Mesendoderm (in vitro differentiated cells): ENCODE measurements at regions not wholly inside any gene's neighbourhood (a gene's known extent, or its start where the extent isn't known, plus 50 kb on each side); places are given as distances from the start of the nearest gene placed in this dataset.

Experiments used
- DNase-seq: peaks from one replicate; pipeline ENCODE4 v3.0.0; 2013
- H2AK5ac ChIP-seq: 2 replicates; pipeline ENCODE4 v1.6.1; 2013; ENCODE audit warnings: low read length, inconsistent platforms
- H2BK120ac ChIP-seq: 2 replicates; pipeline ENCODE4 v1.6.1; 2013; ENCODE audit warnings: low read depth, mild to moderate bottlenecking, low read length, moderate library complexity, mixed read lengths
- H2BK15ac ChIP-seq: replicated peaks from 2 replicates; pipeline ENCODE4 v1.6.1; 2013; ENCODE audit warnings: low read depth, mild to moderate bottlenecking, moderate library complexity
- H2BK5ac ChIP-seq: 2 replicates; pipeline ENCODE4 v1.6.1; 2013; ENCODE audit warnings: low read length, inconsistent platforms
- H3K18ac ChIP-seq: 2 replicates; pipeline ENCODE4 v1.6.1; 2013; ENCODE audit warnings: mild to moderate bottlenecking, low read length, mixed read lengths
- H3K23ac ChIP-seq: one replicate; pipeline ENCODE4 v1.6.1; 2013; ENCODE audit warnings: low read length
- H3K27ac ChIP-seq: 2 replicates; pipeline ENCODE4 v1.5.1; 2013; ENCODE audit warnings: low read depth, mild to moderate bottlenecking, inconsistent platforms, low read length, moderate library complexity
- H3K27me3 ChIP-seq: 2 replicates; pipeline ENCODE4 v1.6.1; 2013; ENCODE audit warnings: low read length, control low read depth, mild to moderate bottlenecking, inconsistent platforms; ENCODE audit not compliant: insufficient read depth, poor library complexity
- H3K36me3 ChIP-seq: 2 replicates; pipeline ENCODE4 v1.6.1; 2013; ENCODE audit warnings: low read length, inconsistent platforms; ENCODE audit not compliant: control insufficient read depth, insufficient read depth
- H3K4ac ChIP-seq: one replicate; pipeline ENCODE4 v1.6.1; 2013; ENCODE audit warnings: low read depth, mild to moderate bottlenecking, low read length, moderate library complexity
- H3K4me1 ChIP-seq: 2 replicates; pipeline ENCODE4 v1.6.1; 2013; ENCODE audit warnings: low read depth, low read length, inconsistent platforms; ENCODE audit not compliant: control insufficient read depth
- H3K4me2 ChIP-seq: 2 replicates; pipeline ENCODE4 v1.6.1; 2013; ENCODE audit warnings: low read length
- H3K4me3 ChIP-seq: 2 replicates; pipeline ENCODE4 v1.5.1; 2013; ENCODE audit warnings: mild to moderate bottlenecking, low read length
- H3K56ac ChIP-seq: one replicate; pipeline ENCODE4 v1.6.1; 2013; ENCODE audit warnings: low read length
- H3K79me1 ChIP-seq: 2 replicates; pipeline ENCODE4 v1.6.1; 2013; ENCODE audit warnings: low read length, inconsistent platforms
- H3K79me2 ChIP-seq: 2 replicates; pipeline ENCODE4 v1.6.1; 2013; ENCODE audit warnings: mild to moderate bottlenecking, low read length; ENCODE audit not compliant: control insufficient read depth, insufficient read depth
- H3K9ac ChIP-seq: 2 replicates; pipeline ENCODE4 v1.6.1; 2013; ENCODE audit warnings: low read length, inconsistent platforms
- H4K5ac ChIP-seq: one replicate; pipeline ENCODE4 v1.6.1; 2013; ENCODE audit warnings: low read length
- H4K8ac ChIP-seq: one replicate; pipeline ENCODE4 v1.6.1; 2013; ENCODE audit warnings: low read depth, mild to moderate bottlenecking, control low read depth, low read length, moderate library complexity
- WGBS: extraction: QIAGEN DNeasy Blood & Tissue Kit; methylation state at CpG from one replicate; pipeline ENCODE4 v1.1.7; 2013; ENCODE audit warnings: low lambda C conversion rate, missing lambda C conversion rate; ENCODE audit not compliant: insufficient coverage; ENCODE audit errors: extremely low coverage; 5-methylcytosine and 5-hydroxymethylcytosine counted together

GRCh38 chr9:87320146-87320884, 177.4 kb upstream of the DAPK1 start:
- H2AK5ac ChIP-seq: no peak overlapping the region
- no peaks in the 10 kb centered on the region for H3K79me2 ChIP-seq
- no peak overlapping the region for H2BK5ac ChIP-seq
- no peak overlapping the region for H3K4ac ChIP-seq
- no peaks in the 10 kb centered on the region for H3K36me3 ChIP-seq
- DNase-seq: no peak
- no peak overlapping the region for H4K5ac ChIP-seq
- H4K8ac ChIP-seq: no peak overlapping the region
- H3K23ac ChIP-seq: no peak overlapping the region
- no peak overlapping the region for H3K4me3 ChIP-seq
- H2BK120ac ChIP-seq: no peak overlapping the region
- no peak overlapping the region for H3K18ac ChIP-seq
- H3K56ac ChIP-seq: no peak overlapping the region
- no peak overlapping the region for H3K4me2 ChIP-seq
- no peaks in the 10 kb centered on the region for H3K4me1 ChIP-seq
- no peaks in the 10 kb centered on the region for H3K79me1 ChIP-seq
- H2BK15ac ChIP-seq: no peak overlapping the region
- H3K27me3 ChIP-seq: no peaks in the 10 kb centered on the region
- H3K9ac ChIP-seq: no peak overlapping the region
- no CpG with 5 or more reads among the region's 2 CpGs for WGBS
- H3K27ac ChIP-seq: no peak overlapping the region

GRCh38 chr9:87322840-87323635, 174.6 kb upstream of the DAPK1 start:
- no peak overlapping the region for H3K9ac ChIP-seq
- H3K36me3 ChIP-seq: no peaks in the 10 kb centered on the region
- no peaks in the 10 kb centered on the region for H3K4me1 ChIP-seq
- H3K79me1 ChIP-seq: no peaks in the 10 kb centered on the region
- no peak overlapping the region for H3K4ac ChIP-seq
- H3K4me2 ChIP-seq: no peak overlapping the region
- H4K8ac ChIP-seq: no peak overlapping the region
- no peak overlapping the region for H4K5ac ChIP-seq
- no peak overlapping the region for H3K18ac ChIP-seq
- H2BK15ac ChIP-seq: no peak overlapping the region
- no peak overlapping the region for H2AK5ac ChIP-seq
- no CpG with 5 or more reads among the region's 5 CpGs for WGBS
- no peak overlapping the region for H2BK5ac ChIP-seq
- H3K56ac ChIP-seq: no peak overlapping the region
- no peaks in the 10 kb centered on the region for H3K27me3 ChIP-seq
- no peak for DNase-seq
- no peak overlapping the region for H3K23ac ChIP-seq
- no peak overlapping the region for H2BK120ac ChIP-seq
- no peak overlapping the region for H3K4me3 ChIP-seq
- no peaks in the 10 kb centered on the region for H3K79me2 ChIP-seq
- H3K27ac ChIP-seq: no peak overlapping the region

- Histone ChIP-seq H2BK120ac (no peak overlapping the region), H4K8ac (no peak overlapping the region), H3K4me2 (no peak overlapping the region), H3K79me2 (no peaks in the 10 kb centered on the region), H2BK15ac (no peak overlapping the region), H3K36me3 (no peaks in the 10 kb centered on the region), H3K4me3 (no peak overlapping the region), H3K9ac (no peak overlapping the region), H2AK5ac (no peak overlapping the region), H3K18ac (no peak overlapping the region), H4K5ac (no peak overlapping the region), H3K56ac (no peak overlapping the region), H3K27me3 (no peaks in the 10 kb centered on the region), H3K4me1 (no peaks in the 10 kb centered on the region), H2BK5ac (no peak overlapping the region), H3K4ac (no peak overlapping the region), H3K23ac (no peak overlapping the region), H3K27ac (no peak overlapping the region), H3K79me1 (no peaks in the 10 kb centered on the region)
- no CpG with 5 or more reads among the region's 2 CpGs for WGBS
- DNase-seq: no peak
Measured at GRCh38 chr9:87323928-87324327, 173.7 kb upstream of the DAPK1 start.

- Histone ChIP-seq H4K5ac (no peak overlapping the region), H3K9ac (no peak overlapping the region), H3K79me1 (no peaks in the 10 kb centered on the region), H2BK15ac (no peak overlapping the region), H3K18ac (no peak overlapping the region), H3K4me1 (no peaks in the 10 kb centered on the region), H2BK120ac (no peak overlapping the region), H3K56ac (no peak overlapping the region), H3K36me3 (no peaks in the 10 kb centered on the region), H3K79me2 (no peaks in the 10 kb centered on the region), H3K23ac (no peak overlapping the region), H2AK5ac (no peak overlapping the region), H3K4me3 (no peak overlapping the region), H2BK5ac (no peak overlapping the region), H3K27me3 (no peaks in the 10 kb centered on the region), H3K4ac (no peak overlapping the region), H4K8ac (no peak overlapping the region), H3K27ac (no peak overlapping the region), H3K4me2 (no peak overlapping the region)
- WGBS: no CpG with 5 or more reads among the region's 5 CpGs
- peak; percentile 60 for DNase-seq
Measured at GRCh38 chr9:87324613-87325194, 173.0 kb upstream of the DAPK1 start.

GRCh38 chr9:87327575-87328125, 170.0 kb upstream of the DAPK1 start:
- H3K18ac ChIP-seq: no peak overlapping the region
- no peak overlapping the region for H2BK120ac ChIP-seq
- no peaks in the 10 kb centered on the region for H3K79me1 ChIP-seq
- no peak overlapping the region for H4K5ac ChIP-seq
- H4K8ac ChIP-seq: no peak overlapping the region
- no peak overlapping the region for H3K9ac ChIP-seq
- H3K79me2 ChIP-seq: no peaks in the 10 kb centered on the region
- no peak overlapping the region for H3K27ac ChIP-seq
- H3K4me2 ChIP-seq: no peak overlapping the region
- no peak overlapping the region for H2BK5ac ChIP-seq
- H3K56ac ChIP-seq: no peak overlapping the region
- H3K27me3 ChIP-seq: no peaks in the 10 kb centered on the region
- no peak overlapping the region for H2BK15ac ChIP-seq
- WGBS: no CpG with 5 or more reads among the region's 3 CpGs
- H2AK5ac ChIP-seq: no peak overlapping the region
- no peaks in the 10 kb centered on the region for H3K4me1 ChIP-seq
- H3K4me3 ChIP-seq: no peak overlapping the region
- no peak overlapping the region for H3K4ac ChIP-seq
- no peak overlapping the region for H3K23ac ChIP-seq
- H3K36me3 ChIP-seq: no peaks in the 10 kb centered on the region
- DNase-seq: no peak
